SIG-M5 treated with dmso at 0.1 percent for 504 hours (cell line): ENCODE measurements at regions not wholly inside any gene's neighbourhood (a gene's known extent, or its start where the extent isn't known, plus 50 kb on each side); places are given as distances from the start of the nearest gene placed in this dataset.

Experiments
- DNase-seq: peaks from one replicate; lab custom pipeline; 2025; ENCODE audit not compliant: unreplicated experiment; lab: John Stamatoyannopoulos, UW

GRCh38 chr16:73771196-73772064 lies 525.2 kb upstream of the PSMD7 start:
- no peak for DNase-seq

GRCh38 chr16:73768786-73769203 lies 527.8 kb upstream of the PSMD7 start:
- DNase-seq: no peak

GRCh38 chr16:73764321-73764720 lies 532.3 kb upstream of the PSMD7 start:
- no peak for DNase-seq

GRCh38 chr16:73756289-73757178 lies 540.1 kb upstream of the PSMD7 start:
- no peak for DNase-seq

GRCh38 chr16:73753931-73754330 lies 542.7 kb upstream of the PSMD7 start:
- no peak for DNase-seq

GRCh38 chr16:73750639-73751038 lies 546.0 kb upstream of the PSMD7 start:
- DNase-seq: no peak

- DNase-seq: no peak
These were observed 549.3 kb upstream of the PSMD7 start for GRCh38 chr16:73747328-73747727.

- no peak for DNase-seq
These were observed 550.1 kb upstream of the PSMD7 start for GRCh38 chr16:73746554-73746953.

GRCh38 chr16:73743665-73744496 lies 552.7 kb upstream of the PSMD7 start:
- DNase-seq: no peak

GRCh38 chr16:73739049-73739769 lies 557.4 kb upstream of the PSMD7 start:
- no peak for DNase-seq

GRCh38 chr16:73738266-73738665 lies 558.3 kb upstream of the PSMD7 start:
- no peak for DNase-seq

- DNase-seq: no peak
These were observed 559.0 kb upstream of the PSMD7 start for GRCh38 chr16:73737637-73738036.

GRCh38 chr16:73735954-73736353 lies 560.7 kb upstream of the PSMD7 start:
- DNase-seq: no peak

GRCh38 chr16:73735018-73735417 lies 561.6 kb upstream of the PSMD7 start:
- no peak for DNase-seq

- no peak for DNase-seq
These were observed 563.9 kb upstream of the PSMD7 start for GRCh38 chr16:73732681-73733080.

- DNase-seq: no peak
These were observed 564.5 kb upstream of the PSMD7 start for GRCh38 chr16:73732143-73732542.

GRCh38 chr16:73730481-73731090 lies 566.0 kb upstream of the PSMD7 start:
- DNase-seq: no peak

GRCh38 chr16:73725156-73725555 lies 571.5 kb upstream of the PSMD7 start:
- DNase-seq: no peak

- no peak for DNase-seq
These were observed 572.1 kb upstream of the PSMD7 start for GRCh38 chr16:73724503-73724902.
